Choroid plexus epithelial cell (primary cell): ENCODE measurements at regions not wholly inside any gene's neighbourhood (a gene's known extent, or its start where the extent isn't known, plus 50 kb on each side); places are given as distances from the start of the nearest gene placed in this dataset.

ENCODE experiments used
- DNase-seq: peaks from one replicate; pipeline ENCODE4 v3.0.0-alpha.2; 2010; ENCODE audit warnings: low read depth
- H3K4me3 ChIP-seq: 2 replicates; pipeline ENCODE4 v1.5.1; 2011; ENCODE audit warnings: low read depth, mild to moderate bottlenecking, control low read depth, low read length, moderate library complexity
- CTCF ChIP-seq: conservative IDR thresholded peaks from 2 replicates; pipeline ENCODE4 v1.5.1; 2011; ENCODE audit warnings: low read depth, mild to moderate bottlenecking, control low read depth, inconsistent platforms, low read length, moderate library complexity

GRCh38 chr10:3580565-3580964 lies 204.4 kb downstream of the KLF6 start:
- DNase-seq: no peak
- no peak overlapping the region for H3K4me3 ChIP-seq
- no peak for TF ChIP-seq CTCF

- no peak for DNase-seq
- no peak for TF ChIP-seq CTCF
- H3K4me3 ChIP-seq: no peak overlapping the region
Measured at GRCh38 chr10:3579845-3580244, 205.2 kb downstream of the KLF6 start.

GRCh38 chr10:3578682-3579081 lies 206.3 kb downstream of the KLF6 start:
- no peak for DNase-seq
- H3K4me3 ChIP-seq: no peak overlapping the region
- TF ChIP-seq CTCF: no peak

GRCh38 chr10:3578159-3578558 lies 206.8 kb downstream of the KLF6 start:
- H3K4me3 ChIP-seq: no peak overlapping the region
- no peak for DNase-seq
- TF ChIP-seq CTCF: no peak

GRCh38 chr10:3574451-3574850 lies 210.6 kb downstream of the KLF6 start:
- TF ChIP-seq CTCF: no peak
- no peak overlapping the region for H3K4me3 ChIP-seq
- DNase-seq: no peak

GRCh38 chr10:3573498-3573897 lies 211.5 kb downstream of the KLF6 start:
- H3K4me3 ChIP-seq: no peak overlapping the region
- TF ChIP-seq CTCF: no peak
- DNase-seq: no peak

GRCh38 chr10:3571310-3571825 lies 213.6 kb downstream of the KLF6 start:
- no peak for DNase-seq
- no peak for TF ChIP-seq CTCF
- H3K4me3 ChIP-seq: no peak overlapping the region
